HCT116 (cell line): ENCODE measurements at regions not wholly inside any gene's neighbourhood (a gene's known extent, or its start where the extent isn't known, plus 50 kb on each side); places are given as distances from the start of the nearest gene placed in this dataset.

Experiments used
- ATAC-seq: fragments of 200-7000 bp; cut with Tn5 transposase; 2 replicates; pipeline ENCODE4 v1.9.1; 2020; ENCODE audit warnings: mild to moderate bottlenecking, moderate library complexity
- BruUV-seq: library from RNA; stranded (reverse); fragments of 400-500 nt; replicated peaks from 2 replicates; lab custom pipeline; 2021; lab: Mats Ljungman, UMichigan
- CTCF ChIA-PET: fragments of 300-600 bp; sonication (Branson Sonifier 250); formaldehyde crosslinking; loops from one replicate; lab custom pipeline; 2021; ENCODE audit warnings: antibody characterized with exemption; lab: Charles Lee
- POLR2A ChIA-PET: fragments of 300-600, 350-600 bp; sonication (Branson Sonifier 250); formaldehyde crosslinking; loops from one replicate; lab custom pipeline; 2021; ENCODE audit warnings: antibody characterized with exemption; lab: Charles Lee
- RAD21 ChIA-PET, 2 experiments: fragments of 300-600 bp; sonication (Branson Sonifier 250); formaldehyde crosslinking; loops; one replicate each; lab custom pipeline; 2023; ENCODE audit warnings: low total read pairs in 2 of 2; ENCODE audit not compliant: uncharacterized antibody in 2 of 2, unreplicated experiment in 2 of 2, low non-redundant PET in 1 of 2; lab: Charles Lee
- DNase-seq: peaks from one replicate; pipeline ENCODE4 v3.0.0-alpha.2; 2010; ENCODE audit warnings: low read depth, low spot score
- H2AFZ ChIP-seq: fragments of 200-600 bp; shearing (Covaris generic), sonication (generic); 2 replicates; pipeline ENCODE4 v1.6.1; 2017; ENCODE audit warnings: low read depth, mixed run types, mixed read lengths, antibody characterized with exemption, low read length; ENCODE audit not compliant: poor library complexity, severe bottlenecking
- H3K27ac ChIP-seq: 2 replicates; pipeline ENCODE4 v1.5.1; 2012; ENCODE audit warnings: low read depth, low read length
- H3K27me3 ChIP-seq: fragments of 200-600 bp; sonication (generic); 2 replicates; pipeline ENCODE4 v1.6.1; 2016; ENCODE audit warnings: mixed run types, low read length, mixed read lengths; ENCODE audit not compliant: insufficient read depth
- H3K36me3 ChIP-seq, 2 experiments: fragments of 200-500 bp in 1 of 2; fragments of 200-600 bp in 1 of 2; sonication (Bioruptor generic) in 1 of 2; sonication (generic) in 1 of 2; 2 replicates each; pipeline versions ENCODE4 v1.5.1 to v1.6.1; 2014 to 2016; ENCODE audit warnings: low read length in 2 of 2, inconsistent platforms in 1 of 2, mixed read lengths in 1 of 2, mixed run types in 1 of 2; ENCODE audit not compliant: insufficient read depth in 2 of 2, control insufficient read depth in 1 of 2
- H3K4me1 ChIP-seq, 2 experiments: fragments of 200-600 bp in 1 of 2; sonication (generic) in 1 of 2; 2 replicates each; pipeline versions ENCODE4 v1.5.1 to v1.6.1; 2012 to 2017; ENCODE audit warnings: low read length in 2 of 2, inconsistent platforms in 1 of 2, mild to moderate bottlenecking in 1 of 2, mixed read lengths in 1 of 2, mixed run types in 1 of 2, moderate library complexity in 1 of 2; ENCODE audit not compliant: insufficient read depth in 2 of 2, control insufficient read depth in 1 of 2
- H3K4me2 ChIP-seq: fragments of 200-600 bp; sonication (generic); 2 replicates; pipeline ENCODE4 v1.6.1; 2017; ENCODE audit warnings: mixed run types, low read length, mixed read lengths
- H3K4me3 ChIP-seq, 2 experiments: fragments of 200-600 bp in 1 of 2; sonication (generic) in 1 of 2; replicated peaks in 1 of 2; 2 replicates each; pipeline ENCODE4 v1.5.1; 2011 to 2016; ENCODE audit warnings: low read length in 2 of 2, control low read depth in 1 of 2, low read depth in 1 of 2, mild to moderate bottlenecking in 1 of 2, mixed read lengths in 1 of 2, mixed run types in 1 of 2
- H3K79me2 ChIP-seq: fragments of 200-600 bp; sonication (generic); 2 replicates; pipeline ENCODE4 v1.6.1; 2017; ENCODE audit warnings: mild to moderate bottlenecking, mixed run types, low read length, moderate library complexity, mixed read lengths; ENCODE audit not compliant: insufficient read depth
- H3K9ac ChIP-seq: fragments of 200-600 bp; sonication (generic); 2 replicates; pipeline ENCODE4 v1.6.1; 2016; ENCODE audit warnings: low read length, mixed read lengths
- H3K9me2 ChIP-seq: fragments of 200-600 bp; sonication (generic), shearing (Covaris generic); 2 replicates; pipeline ENCODE4 v1.6.1; 2017; ENCODE audit warnings: mixed run types, mild to moderate bottlenecking, moderate library complexity; ENCODE audit not compliant: insufficient read depth
- H3K9me3 ChIP-seq, 2 experiments: fragments of 200-500 bp in 1 of 2; fragments of 200-600 bp in 1 of 2; sonication (Bioruptor generic) in 1 of 2; sonication (generic) in 1 of 2; 2 replicates each; pipeline ENCODE4 v1.6.1; 2014 to 2017; ENCODE audit warnings: low read length in 2 of 2, mixed read lengths in 2 of 2, inconsistent platforms in 1 of 2, low read depth in 1 of 2, mild to moderate bottlenecking in 1 of 2, mixed run types in 1 of 2, moderate library complexity in 1 of 2; ENCODE audit not compliant: control insufficient read depth in 1 of 2, insufficient read depth in 1 of 2
- H4K20me1 ChIP-seq: fragments of 200-600 bp; sonication (generic), shearing (Covaris generic); 2 replicates; pipeline ENCODE4 v1.6.1; 2017; ENCODE audit warnings: mixed run types, mild to moderate bottlenecking, moderate library complexity; ENCODE audit not compliant: insufficient read depth
- EGR1 ChIP-seq: IDR thresholded peaks from 2 replicates; pipeline ENCODE4 v1.6.1; 2012; ENCODE audit warnings: low read depth
- intact Hi-C: fragments of 100-400 bp; cut with micrococcal nuclease; formaldehyde crosslinking; loops from 2 replicates; pipeline ENCODE4 v1.10.0; 2022

- Histone ChIP-seq H3K27ac (no peak overlapping the region), H4K20me1 (no peaks in the 10 kb centered on the region), H3K27me3 (no peaks in the 10 kb centered on the region), H3K9me3 (peaks cover 9 to 19% of the 10 kb centered on the region in 2 experiments; a peak in 2 of 4 replicates), H3K4me1 (no peaks in the 10 kb centered on the region), H3K9me2 (no peaks in the 10 kb centered on the region), H3K36me3 (no peaks in the 10 kb centered on the region), H2AFZ (no peak overlapping the region), H3K79me2 (no peaks in the 10 kb centered on the region), H3K4me2 (no peak overlapping the region), H3K9ac (no peak overlapping the region), H3K4me3 (no peak overlapping the region)
- RAD21 ChIA-PET = no interaction called here
- intact Hi-C loops = no loop called here
- TF ChIP-seq EGR1 = no peak
- CTCF ChIA-PET = no interaction called here
- BruUV-seq = no TSS peak
- ATAC-seq (no peak), DNase-seq (no peak)
- POLR2A ChIA-PET = no interaction called here
Measured at GRCh38 chr9:23887781-23888180, 61.7 kb upstream of the ELAVL2 start.
